Amygdala (tissue), 56 donors: ENCODE measurements at regions not wholly inside any gene's neighbourhood (a gene's known extent, or its start where the extent isn't known, plus 50 kb on each side); places are given as distances from the start of the nearest gene placed in this dataset.
A peak's percentile ranks its signal among the peaks of the same experiment; 100 is the strongest.
"Not testable (repeated sequence)": the region's sequence is repeated elsewhere in the genome, so short reads cannot be mapped to it uniquely, and the experiment has no call there.

Experiments
- DNase-seq, 56 donors: peaks; one replicate each; lab custom pipeline; 2025; lab: John Stamatoyannopoulos, UW

GRCh38 chr1:88538222-88538899, 145.7 kb upstream of the PKN2 start:
- no peak for DNase-seq

GRCh38 chr1:88540255-88540654, 143.8 kb upstream of the PKN2 start:
- DNase-seq: no peak

- no peak for DNase-seq
Measured at GRCh38 chr1:88541596-88541995, 142.5 kb upstream of the PKN2 start.

- no peak for DNase-seq
Measured at GRCh38 chr1:88544195-88544594, 139.9 kb upstream of the PKN2 start.

- DNase-seq: no peak
Measured at GRCh38 chr1:88549536-88549935, 134.5 kb upstream of the PKN2 start.

- no peak for DNase-seq
Measured at GRCh38 chr1:88552226-88552625, 131.8 kb upstream of the PKN2 start.

- DNase-seq: no peak
Measured at GRCh38 chr1:88557014-88557413, 127.1 kb upstream of the PKN2 start.

GRCh38 chr1:88560621-88561020, 123.5 kb upstream of the PKN2 start:
- DNase-seq: no peak

GRCh38 chr1:88562991-88563390, 121.1 kb upstream of the PKN2 start:
- no peak for DNase-seq

- DNase-seq: no peak
Measured at GRCh38 chr1:88566615-88567387, 117.3 kb upstream of the PKN2 start.

GRCh38 chr1:88571506-88571905, 112.6 kb upstream of the PKN2 start:
- DNase-seq: no peak

- DNase-seq: no peak
Measured at GRCh38 chr1:88579598-88579997, 104.5 kb upstream of the PKN2 start.

- peak in 7 of 56 donors; percentile 1 to 5 (median 2) for DNase-seq
Measured at GRCh38 chr1:88581703-88582102, 102.4 kb upstream of the PKN2 start.

GRCh38 chr1:88593358-88593757, 90.7 kb upstream of the PKN2 start:
- DNase-seq: no peak

- DNase-seq: no peak
Measured at GRCh38 chr1:88595355-88596002, 88.6 kb upstream of the PKN2 start.

GRCh38 chr1:88597973-88598372, 86.1 kb upstream of the PKN2 start:
- DNase-seq: not testable (repeated sequence)

- DNase-seq: no peak
Measured at GRCh38 chr1:88608139-88608943, 75.7 kb upstream of the PKN2 start.

GRCh38 chr1:88609051-88609450, 75.0 kb upstream of the PKN2 start:
- DNase-seq: no peak

GRCh38 chr1:88610687-88611086, 73.4 kb upstream of the PKN2 start:
- DNase-seq: no peak

- DNase-seq: no peak
Measured at GRCh38 chr1:88612292-88612691, 71.8 kb upstream of the PKN2 start.

- DNase-seq: no peak
Measured at GRCh38 chr1:88612773-88613172, 71.3 kb upstream of the PKN2 start.
